Thoracic aorta (tissue), 2 donors: ENCODE measurements at regions not wholly inside any gene's neighbourhood (a gene's known extent, or its start where the extent isn't known, plus 50 kb on each side); places are given as distances from the start of the nearest gene placed in this dataset.

ENCODE experiments used
- ATAC-seq: fragments of 150-250 bp; one replicate; pipeline ENCODE4 v1.8.0; 2017; ENCODE audit warnings: low read depth; ENCODE audit not compliant: insufficient number of reproducible peaks, low FRiP score
- DNase-seq: peaks from one replicate; pipeline ENCODE4 v3.0.0-alpha.2; 2020; ENCODE audit warnings: low spot score
- H3K27ac ChIP-seq, 2 donors: fragments of 200-600 bp; sonication (generic); 1 replicate in 1 of 2; 2 replicates in 1 of 2; pipeline ENCODE4 v1.5.1; 2016; ENCODE audit warnings: mild to moderate bottlenecking in 2 of 2, moderate library complexity in 2 of 2
- H3K27me3 ChIP-seq: fragments of 200-600 bp; sonication (generic); replicated peaks from 2 replicates; pipeline ENCODE4 v1.6.0; 2016; ENCODE audit warnings: mild to moderate bottlenecking; ENCODE audit not compliant: insufficient read depth
- H3K36me3 ChIP-seq: fragments of 200-600 bp; sonication (generic); one replicate; pipeline ENCODE4 v1.5.1; 2016
- H3K4me1 ChIP-seq, 2 donors: fragments of 200-600 bp; sonication (generic); 1 replicate in 1 of 2; 2 replicates in 1 of 2; pipeline versions ENCODE4 v1.5.1 to v1.6.0; 2016; ENCODE audit warnings: low read depth in 2 of 2, mild to moderate bottlenecking in 1 of 2; ENCODE audit not compliant: control insufficient read depth in 1 of 2
- H3K4me3 ChIP-seq: fragments of 200-600 bp; sonication (generic); 2 replicates; pipeline ENCODE4 v1.5.1; 2016; ENCODE audit warnings: mild to moderate bottlenecking
- H3K9me3 ChIP-seq: fragments of 200-600 bp; sonication (generic); 2 replicates; pipeline ENCODE4 v1.5.1; 2016
- TF ChIP-seq, protein P1 (sequence below): fragments of 200-600 bp; sonication (generic); IDR thresholded peaks from one replicate; pipeline ENCODE4 v1.5.1; 2019; ENCODE audit warnings: antibody characterized with exemption

DNA sequence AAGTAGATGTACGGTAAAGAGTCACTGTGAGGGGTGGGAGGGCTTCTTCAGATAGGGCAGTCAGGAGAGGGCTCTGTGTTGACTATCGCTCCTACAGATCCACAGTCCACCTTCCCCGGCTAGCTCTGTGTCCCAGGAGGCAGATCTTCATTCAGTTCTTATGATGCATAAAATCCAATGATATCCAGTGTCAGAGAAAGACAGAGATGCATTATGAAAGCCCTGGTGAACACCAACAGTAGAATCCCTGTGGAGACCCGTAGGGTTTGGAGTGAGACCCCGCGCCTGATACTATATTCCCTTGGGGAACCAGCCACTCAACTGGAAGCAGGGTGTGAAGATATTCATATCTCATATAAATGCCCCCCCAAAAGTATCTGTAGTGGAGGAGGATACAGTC is 119.8 kb upstream of the SLCO3A1 start:
- H3K27ac ChIP-seq: no peak overlapping the region

GRCh38 chr15:91737151-91737818 is 116.2 kb upstream of the SLCO3A1 start:
- Histone ChIP-seq H3K27ac (no peak overlapping the region), H3K9me3 (no peaks in the 10 kb centered on the region), H3K27me3 (no peaks in the 10 kb centered on the region), H3K36me3 (no peaks in the 10 kb centered on the region), H3K4me1 (no peaks in the 10 kb centered on the region), H3K4me3 (no peak overlapping the region)
- DNase-seq (no peak), ATAC-seq (no peak)
- TF ChIP-seq, protein P1, sequence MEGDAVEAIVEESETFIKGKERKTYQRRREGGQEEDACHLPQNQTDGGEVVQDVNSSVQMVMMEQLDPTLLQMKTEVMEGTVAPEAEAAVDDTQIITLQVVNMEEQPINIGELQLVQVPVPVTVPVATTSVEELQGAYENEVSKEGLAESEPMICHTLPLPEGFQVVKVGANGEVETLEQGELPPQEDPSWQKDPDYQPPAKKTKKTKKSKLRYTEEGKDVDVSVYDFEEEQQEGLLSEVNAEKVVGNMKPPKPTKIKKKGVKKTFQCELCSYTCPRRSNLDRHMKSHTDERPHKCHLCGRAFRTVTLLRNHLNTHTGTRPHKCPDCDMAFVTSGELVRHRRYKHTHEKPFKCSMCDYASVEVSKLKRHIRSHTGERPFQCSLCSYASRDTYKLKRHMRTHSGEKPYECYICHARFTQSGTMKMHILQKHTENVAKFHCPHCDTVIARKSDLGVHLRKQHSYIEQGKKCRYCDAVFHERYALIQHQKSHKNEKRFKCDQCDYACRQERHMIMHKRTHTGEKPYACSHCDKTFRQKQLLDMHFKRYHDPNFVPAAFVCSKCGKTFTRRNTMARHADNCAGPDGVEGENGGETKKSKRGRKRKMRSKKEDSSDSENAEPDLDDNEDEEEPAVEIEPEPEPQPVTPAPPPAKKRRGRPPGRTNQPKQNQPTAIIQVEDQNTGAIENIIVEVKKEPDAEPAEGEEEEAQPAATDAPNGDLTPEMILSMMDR: no peak

More for the DNA sequence above, 119.8 kb upstream of the SLCO3A1 start:
- no peak for DNase-seq
- no peaks in the 10 kb centered on the region for H3K9me3 ChIP-seq
- no peaks in the 10 kb centered on the region for H3K27me3 ChIP-seq
- no peaks in the 10 kb centered on the region for H3K4me1 ChIP-seq
- no peak for ATAC-seq
- TF ChIP-seq, protein P1: no peak
- no peaks in the 10 kb centered on the region for H3K36me3 ChIP-seq
- H3K4me3 ChIP-seq: no peak overlapping the region

DNA sequence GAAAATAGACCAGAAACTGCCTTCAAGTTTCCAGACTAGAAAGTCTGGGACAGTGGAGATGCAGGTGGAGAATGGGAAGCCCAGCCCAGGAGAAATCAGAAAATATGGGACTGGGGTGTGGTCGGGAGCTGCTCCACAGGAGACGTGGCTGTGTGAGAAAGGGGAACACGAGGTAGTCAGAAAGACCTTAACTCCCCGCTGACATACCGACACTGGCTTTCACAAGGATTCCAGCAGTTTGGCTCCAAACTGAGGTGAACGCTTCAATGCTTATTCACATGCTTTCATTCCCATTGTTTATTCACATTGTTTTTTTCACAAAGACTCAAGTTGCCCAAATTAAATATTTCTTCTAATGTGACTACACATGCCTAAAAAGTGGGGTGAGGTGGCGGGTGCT is 111.5 kb upstream of the SLCO3A1 start:
- TF ChIP-seq, protein P1: no peak
- no peak for ATAC-seq
- Histone ChIP-seq H3K27me3 (no peaks in the 10 kb centered on the region), H3K4me3 (no peak overlapping the region), H3K27ac (no peak overlapping the region), H3K4me1 (no peaks in the 10 kb centered on the region), H3K36me3 (no peaks in the 10 kb centered on the region), H3K9me3 (no peaks in the 10 kb centered on the region)
- no peak for DNase-seq

DNA sequence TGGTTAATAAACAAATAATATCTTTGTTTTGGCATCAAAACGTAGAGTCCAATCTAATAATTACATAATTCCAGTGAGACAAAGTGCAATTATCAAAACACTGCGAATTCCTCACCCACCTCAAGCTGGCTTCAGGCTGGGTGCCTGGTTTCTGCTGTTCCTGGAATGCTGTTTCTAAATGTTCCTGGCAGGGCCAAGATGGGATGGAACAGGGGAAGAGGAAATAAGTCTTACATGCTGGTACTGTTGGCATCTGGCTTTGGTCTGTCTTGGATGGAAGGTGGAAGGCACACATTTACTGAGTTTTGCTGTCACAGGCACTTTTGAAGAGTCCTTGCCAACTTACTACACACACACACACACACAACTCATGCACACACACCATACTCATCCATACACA is 101.9 kb upstream of the SLCO3A1 start:
- no peak overlapping the region for H3K27ac ChIP-seq
- no peaks in the 10 kb centered on the region for H3K36me3 ChIP-seq
- TF ChIP-seq, protein P1: no peak
- no peaks in the 10 kb centered on the region for H3K27me3 ChIP-seq
- no peak overlapping the region for H3K4me3 ChIP-seq
- ATAC-seq: no peak
- H3K9me3 ChIP-seq: no peaks in the 10 kb centered on the region
- DNase-seq: no peak
- H3K4me1 ChIP-seq: no peaks in the 10 kb centered on the region

- Histone ChIP-seq H3K27me3 (no peaks in the 10 kb centered on the region), H3K27ac (no peak overlapping the region), H3K9me3 (no peaks in the 10 kb centered on the region), H3K4me3 (no peak overlapping the region), H3K4me1 (no peaks in the 10 kb centered on the region), H3K36me3 (no peaks in the 10 kb centered on the region)
- TF ChIP-seq, protein P1: no peak
- no peak for DNase-seq
- no peak for ATAC-seq
These were observed 101.3 kb upstream of the SLCO3A1 start for GRCh38 chr15:91752081-91752785.
